ENCODE measurements at regions not wholly inside any gene's neighbourhood (a gene's known extent, or its start where the extent isn't known, plus 50 kb on each side); places are given as distances from the start of the nearest gene placed in this dataset.

DNA sequence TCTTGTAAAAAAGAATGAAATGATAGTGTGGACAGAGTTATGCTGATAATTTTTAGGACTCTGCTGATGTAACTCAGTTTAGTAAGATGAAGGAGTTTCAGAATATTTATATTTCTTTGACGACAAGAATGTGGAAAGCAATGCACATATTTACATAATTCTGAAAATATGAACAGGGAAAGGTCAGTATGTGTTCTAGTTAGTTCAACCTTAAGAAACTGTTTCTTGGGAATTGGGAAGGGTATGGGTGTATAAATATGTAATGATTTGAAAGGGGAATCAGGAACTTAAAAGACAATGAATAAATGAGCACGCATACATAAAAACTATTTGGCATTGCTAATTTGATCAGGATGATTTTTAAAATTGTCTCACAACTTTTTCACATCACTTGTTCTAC lies 1226.1 kb downstream of the SI start:
- Histone ChIP-seq H3K4me1 (ENCODE audit: insufficient read depth, low read length) (no peaks in the 10 kb centered on the region), H3K9me3 (ENCODE audit: insufficient read depth, low read depth, low read length) (no peaks in the 10 kb centered on the region)

DNA sequence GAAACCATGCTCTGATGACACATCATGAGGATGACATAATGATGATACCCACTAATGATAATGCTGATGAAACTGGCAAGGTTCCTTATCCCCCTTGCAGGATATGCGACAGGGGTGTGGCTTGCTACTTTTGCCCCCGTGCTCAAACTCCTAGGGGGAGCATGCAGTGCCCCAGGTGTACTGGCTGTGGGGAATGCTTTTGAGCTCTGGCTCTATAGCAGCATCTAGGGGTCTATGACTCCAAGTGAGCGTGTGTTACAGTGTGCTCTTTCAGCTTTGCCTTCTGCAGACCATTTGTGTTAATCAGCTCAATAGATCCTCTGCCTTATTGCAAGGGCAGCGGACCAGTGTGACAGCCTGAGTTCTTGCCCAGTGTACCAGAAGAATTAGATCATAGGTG lies 1239.5 kb downstream of the SI start:
- no peak overlapping the region for H3K27ac ChIP-seq (ENCODE audit: low read length)
- H3K4me3 ChIP-seq (ENCODE audit: low read length): no peak overlapping the region
- H3K36me3 ChIP-seq (ENCODE audit: insufficient read depth, low read depth, low read length): no peaks in the 10 kb centered on the region
- no peaks in the 10 kb centered on the region for H3K4me1 ChIP-seq (ENCODE audit: insufficient read depth, low read length)
- no peak overlapping the region for H3K9ac ChIP-seq (ENCODE audit: low read depth, low read length)
- H3K9me3 ChIP-seq (ENCODE audit: insufficient read depth, low read depth, low read length): no peaks in the 10 kb centered on the region
- no peaks in the 10 kb centered on the region for H3K27me3 ChIP-seq (ENCODE audit: insufficient read depth, low read length)

More for the DNA sequence above, 1226.1 kb downstream of the SI start:
- Histone ChIP-seq H3K27me3 (ENCODE audit: insufficient read depth, low read length) (no peaks in the 10 kb centered on the region), H3K36me3 (ENCODE audit: insufficient read depth, low read depth, low read length) (no peaks in the 10 kb centered on the region), H3K27ac (ENCODE audit: low read length) (no peak overlapping the region), H3K9ac (ENCODE audit: low read depth, low read length) (no peak overlapping the region), H3K4me3 (ENCODE audit: low read length) (no peak overlapping the region)

- Histone ChIP-seq H3K4me3 (ENCODE audit: low read length) (no peak overlapping the region), H3K36me3 (ENCODE audit: insufficient read depth, low read depth, low read length) (no peaks in the 10 kb centered on the region), H3K4me1 (ENCODE audit: insufficient read depth, low read length) (no peaks in the 10 kb centered on the region), H3K27me3 (ENCODE audit: insufficient read depth, low read length) (no peaks in the 10 kb centered on the region), H3K9me3 (ENCODE audit: insufficient read depth, low read depth, low read length) (no peaks in the 10 kb centered on the region), H3K27ac (ENCODE audit: low read length) (no peak overlapping the region), H3K9ac (ENCODE audit: low read depth, low read length) (no peak overlapping the region)
Measured at GRCh38 chr3:163832547-163832946, 1245.7 kb downstream of the SI start.

GRCh38 chr3:163821841-163822240 lies 1256.5 kb downstream of the SI start:
- Histone ChIP-seq H3K4me3 (ENCODE audit: low read length) (no peak overlapping the region), H3K27ac (ENCODE audit: low read length) (no peak overlapping the region), H3K4me1 (ENCODE audit: insufficient read depth, low read length) (no peaks in the 10 kb centered on the region), H3K9ac (ENCODE audit: low read depth, low read length) (no peak overlapping the region), H3K27me3 (ENCODE audit: insufficient read depth, low read length) (no peaks in the 10 kb centered on the region), H3K36me3 (ENCODE audit: insufficient read depth, low read depth, low read length) (no peaks in the 10 kb centered on the region), H3K9me3 (ENCODE audit: insufficient read depth, low read depth, low read length) (no peaks in the 10 kb centered on the region)

DNA sequence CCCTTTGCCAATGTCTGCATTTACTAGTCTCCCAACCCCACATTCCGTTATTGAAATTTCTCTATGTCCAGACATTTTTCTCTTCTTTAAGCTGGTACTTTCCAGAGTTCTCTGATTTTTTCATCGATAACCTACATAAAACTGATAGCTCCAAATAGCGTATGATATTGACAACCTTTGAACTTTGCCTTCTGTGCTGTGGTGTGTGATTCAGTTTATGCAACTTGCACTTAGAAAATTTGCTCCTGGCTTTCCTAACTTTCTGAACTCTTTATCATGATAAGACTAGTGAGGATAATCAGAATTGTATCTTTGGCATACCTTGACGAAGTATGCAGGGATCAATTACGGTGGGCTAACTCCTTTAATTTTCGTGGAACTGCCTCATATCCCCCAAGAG lies 1261.3 kb downstream of the SI start:
- Histone ChIP-seq H3K4me3 (ENCODE audit: low read length) (no peak overlapping the region), H3K27me3 (ENCODE audit: insufficient read depth, low read length) (no peaks in the 10 kb centered on the region), H3K9ac (ENCODE audit: low read depth, low read length) (no peak overlapping the region), H3K36me3 (ENCODE audit: insufficient read depth, low read depth, low read length) (no peaks in the 10 kb centered on the region), H3K4me1 (ENCODE audit: insufficient read depth, low read length) (no peaks in the 10 kb centered on the region), H3K27ac (ENCODE audit: low read length) (no peak overlapping the region), H3K9me3 (ENCODE audit: insufficient read depth, low read depth, low read length) (no peaks in the 10 kb centered on the region; the same call in 1 of the 2 replicates)

- 0 out of 2 replicates have a peak, but pooled peaks cover 5% of the 10 kb centered on the region for H3K4me1 ChIP-seq (ENCODE audit: insufficient read depth, low read length)
- no peak overlapping the region for H3K27ac ChIP-seq (ENCODE audit: low read length)
- H3K27me3 ChIP-seq (ENCODE audit: insufficient read depth, low read length): no peaks in the 10 kb centered on the region
- no peak overlapping the region for H3K9ac ChIP-seq (ENCODE audit: low read depth, low read length)
- H3K4me3 ChIP-seq (ENCODE audit: low read length): no peak overlapping the region
- H3K9me3 ChIP-seq (ENCODE audit: insufficient read depth, low read depth, low read length): no peaks in the 10 kb centered on the region; the same call in 1 of the 2 replicates
- H3K36me3 ChIP-seq (ENCODE audit: insufficient read depth, low read depth, low read length): no peaks in the 10 kb centered on the region
Measured at GRCh38 chr3:163813935-163814334, 1264.4 kb downstream of the SI start.

DNA sequence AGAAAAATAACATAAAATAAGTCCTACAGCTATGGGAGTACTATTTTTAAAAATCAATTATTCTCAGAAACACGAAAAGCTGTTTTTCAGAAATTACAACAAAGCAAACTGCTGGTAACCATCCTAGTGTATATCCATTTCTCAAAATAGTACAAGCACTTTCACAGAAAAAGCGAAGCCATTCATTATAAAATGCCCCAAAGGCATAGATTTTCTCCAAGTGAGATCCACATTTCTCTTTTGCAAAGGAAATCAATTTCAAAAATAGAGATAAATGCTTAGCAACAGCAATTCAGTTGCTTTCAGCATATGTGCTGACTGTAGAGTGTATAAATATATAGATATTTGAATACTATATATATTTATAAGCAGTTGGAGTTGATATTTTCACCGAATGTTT lies 1266.3 kb downstream of the SI start:
- H3K27ac ChIP-seq (ENCODE audit: low read length): no peak overlapping the region
- H3K4me1 ChIP-seq (ENCODE audit: insufficient read depth, low read length): 0 out of 2 replicates have a peak, but pooled peaks cover 5% of the 10 kb centered on the region
- no peaks in the 10 kb centered on the region for H3K27me3 ChIP-seq (ENCODE audit: insufficient read depth, low read length)
- no peaks in the 10 kb centered on the region for H3K36me3 ChIP-seq (ENCODE audit: insufficient read depth, low read depth, low read length)
- no peak overlapping the region for H3K4me3 ChIP-seq (ENCODE audit: low read length)
- no peaks in the 10 kb centered on the region; the same call in 1 of the 2 replicates for H3K9me3 ChIP-seq (ENCODE audit: insufficient read depth, low read depth, low read length)
- H3K9ac ChIP-seq (ENCODE audit: low read depth, low read length): no peak overlapping the region

- no peaks in the 10 kb centered on the region; the same call in 1 of the 2 replicates for H3K9me3 ChIP-seq (ENCODE audit: insufficient read depth, low read depth, low read length)
- 0 out of 2 replicates have a peak, but pooled peaks cover 5% of the 10 kb centered on the region for H3K4me1 ChIP-seq (ENCODE audit: insufficient read depth, low read length)
- H3K36me3 ChIP-seq (ENCODE audit: insufficient read depth, low read depth, low read length): no peaks in the 10 kb centered on the region
- no peak overlapping the region for H3K9ac ChIP-seq (ENCODE audit: low read depth, low read length)
- H3K27me3 ChIP-seq (ENCODE audit: insufficient read depth, low read length): no peaks in the 10 kb centered on the region
- peak overlapping the region; percentile 46 for H3K27ac ChIP-seq (ENCODE audit: low read length)
- H3K4me3 ChIP-seq (ENCODE audit: low read length): no peak overlapping the region
Measured at GRCh38 chr3:163809540-163809993, 1268.7 kb downstream of the SI start.

- Histone ChIP-seq H3K36me3 (ENCODE audit: insufficient read depth, low read depth, low read length) (no peaks in the 10 kb centered on the region), H3K4me1 (ENCODE audit: insufficient read depth, low read length) (no peaks in the 10 kb centered on the region), H3K4me3 (ENCODE audit: low read length) (no peak overlapping the region), H3K9ac (ENCODE audit: low read depth, low read length) (no peak overlapping the region), H3K27ac (ENCODE audit: low read length) (no peak overlapping the region), H3K9me3 (ENCODE audit: insufficient read depth, low read depth, low read length) (no peaks in the 10 kb centered on the region), H3K27me3 (ENCODE audit: insufficient read depth, low read length) (no peaks in the 10 kb centered on the region)
Measured at GRCh38 chr3:163786416-163786815, 1291.9 kb downstream of the SI start.

- H3K9me3 ChIP-seq (ENCODE audit: insufficient read depth, low read depth, low read length): no peaks in the 10 kb centered on the region
- no peak overlapping the region for H3K4me3 ChIP-seq (ENCODE audit: low read length)
- no peak overlapping the region for H3K9ac ChIP-seq (ENCODE audit: low read depth, low read length)
- H3K27me3 ChIP-seq (ENCODE audit: insufficient read depth, low read length): no peaks in the 10 kb centered on the region
- H3K36me3 ChIP-seq (ENCODE audit: insufficient read depth, low read depth, low read length): no peaks in the 10 kb centered on the region
- H3K4me1 ChIP-seq (ENCODE audit: insufficient read depth, low read length): no peaks in the 10 kb centered on the region
- no peak overlapping the region for H3K27ac ChIP-seq (ENCODE audit: low read length)
Measured at GRCh38 chr3:163785693-163786092, 1292.6 kb downstream of the SI start.

GRCh38 chr3:163779396-163780344 lies 1298.6 kb downstream of the SI start:
- Histone ChIP-seq H3K4me1 (ENCODE audit: insufficient read depth, low read length) (no peaks in the 10 kb centered on the region), H3K27me3 (ENCODE audit: insufficient read depth, low read length) (no peaks in the 10 kb centered on the region), H3K36me3 (ENCODE audit: insufficient read depth, low read depth, low read length) (no peaks in the 10 kb centered on the region), H3K27ac (ENCODE audit: low read length) (no peak overlapping the region), H3K9ac (ENCODE audit: low read depth, low read length) (no peak overlapping the region), H3K9me3 (ENCODE audit: insufficient read depth, low read depth, low read length) (no peaks in the 10 kb centered on the region), H3K4me3 (ENCODE audit: low read length) (no peak overlapping the region)

- Histone ChIP-seq H3K4me1 (ENCODE audit: insufficient read depth, low read length) (no peaks in the 10 kb centered on the region), H3K27ac (ENCODE audit: low read length) (no peak overlapping the region), H3K27me3 (ENCODE audit: insufficient read depth, low read length) (no peaks in the 10 kb centered on the region), H3K9me3 (ENCODE audit: insufficient read depth, low read depth, low read length) (no peaks in the 10 kb centered on the region), H3K36me3 (ENCODE audit: insufficient read depth, low read depth, low read length) (no peaks in the 10 kb centered on the region), H3K4me3 (ENCODE audit: low read length) (no peak overlapping the region), H3K9ac (ENCODE audit: low read depth, low read length) (no peak overlapping the region)
Measured at GRCh38 chr3:163776743-163777142, 1301.6 kb downstream of the SI start.

All from iPS-20b (cell line).